ENCODE measurements at regions not wholly inside any gene's neighbourhood (a gene's known extent, or its start where the extent isn't known, plus 50 kb on each side); places are given as distances from the start of the nearest gene placed in this dataset.
A peak's percentile ranks its signal among the peaks of the same experiment; 100 is the strongest.

- in situ Hi-C loops (cut with HindIII; ENCODE audit: low pct_ligation_motif_present, low pct_unique_long_range_greater_than_20kb, low sequenced_read_pairs) = no loop called here
- DNase-seq = no peak
These were observed 166.0 kb downstream of the KLHL28 start for GRCh38 chr14:44795725-44796124.

DNA sequence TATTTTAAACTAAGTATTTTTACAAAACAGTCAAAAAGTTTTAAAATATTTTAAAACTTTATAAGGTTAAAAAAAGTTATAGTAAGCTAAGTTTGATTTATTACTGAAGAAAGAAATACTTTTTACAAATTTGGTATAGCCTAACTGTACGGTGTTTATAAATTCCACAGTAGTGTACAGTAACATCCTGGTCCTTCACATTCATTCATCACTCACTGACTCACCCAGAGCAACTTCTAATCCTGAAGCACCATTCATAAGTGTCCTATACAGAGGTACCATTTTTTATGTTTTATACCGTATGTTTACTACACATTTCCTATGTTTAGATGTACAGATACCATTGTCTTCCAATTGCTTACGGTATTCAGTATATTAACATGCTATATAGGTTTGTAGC is 170.0 kb downstream of the KLHL28 start:
- in situ Hi-C loops (cut with HindIII; ENCODE audit: low pct_ligation_motif_present, low pct_unique_long_range_greater_than_20kb, low sequenced_read_pairs) = no loop called here
- DNase-seq = no peak

DNA sequence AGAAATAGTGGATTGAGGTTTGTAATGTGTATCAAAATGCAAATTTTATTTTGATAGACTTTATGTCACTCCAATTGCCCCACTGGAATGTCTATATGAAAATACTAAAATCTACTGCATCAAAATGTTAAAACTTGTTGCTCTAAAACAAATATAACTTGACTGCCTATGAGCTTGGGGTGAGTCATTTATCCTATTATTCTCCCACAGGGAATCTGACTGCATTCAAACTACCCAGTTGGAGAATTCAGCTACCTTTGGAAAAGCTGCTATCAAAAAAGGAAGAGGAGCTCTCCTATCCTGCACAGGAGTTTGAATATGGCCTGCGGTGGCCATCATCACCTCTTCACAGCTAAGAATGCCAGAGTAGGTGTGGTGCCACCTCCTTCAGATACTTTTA is 173.1 kb downstream of the KLHL28 start:
- in situ Hi-C loops (cut with HindIII; ENCODE audit: low pct_ligation_motif_present, low pct_unique_long_range_greater_than_20kb, low sequenced_read_pairs) = no loop called here
- no peak for DNase-seq

GRCh38 chr14:44785096-44785495 is 176.7 kb downstream of the KLHL28 start:
- no peak for DNase-seq
- in situ Hi-C loops (cut with HindIII; ENCODE audit: low pct_ligation_motif_present, low pct_unique_long_range_greater_than_20kb, low sequenced_read_pairs) = no loop called here

DNA sequence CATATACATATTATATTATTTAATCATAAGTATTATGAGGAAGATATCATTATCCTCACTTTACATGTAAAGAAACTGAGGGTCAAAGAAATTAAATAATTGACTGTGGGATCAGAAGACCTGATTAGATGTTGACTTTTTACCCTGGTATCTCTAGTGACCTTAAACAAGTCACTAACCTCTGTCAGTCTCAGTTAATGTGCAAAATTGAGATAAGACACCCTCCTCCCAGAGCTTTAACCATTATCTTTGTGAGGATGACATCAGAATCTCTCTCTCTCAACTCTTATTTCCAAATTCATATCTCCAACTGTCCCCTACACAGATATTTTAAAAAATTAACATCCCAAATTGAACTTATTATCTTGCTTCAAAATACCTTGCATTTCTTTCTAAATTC is 177.8 kb downstream of the KLHL28 start:
- in situ Hi-C loops (cut with HindIII; ENCODE audit: low pct_ligation_motif_present, low pct_unique_long_range_greater_than_20kb, low sequenced_read_pairs) = no loop called here
- DNase-seq = no peak

GRCh38 chr14:44782775-44783238 is 178.9 kb downstream of the KLHL28 start:
- peak; percentile 66 for DNase-seq
- in situ Hi-C loops (cut with HindIII; ENCODE audit: low pct_ligation_motif_present, low pct_unique_long_range_greater_than_20kb, low sequenced_read_pairs) = no loop called here

GRCh38 chr14:44780989-44781388 is 180.8 kb downstream of the KLHL28 start:
- DNase-seq = no peak
- in situ Hi-C loops (cut with HindIII; ENCODE audit: low pct_ligation_motif_present, low pct_unique_long_range_greater_than_20kb, low sequenced_read_pairs) = no loop called here

DNA sequence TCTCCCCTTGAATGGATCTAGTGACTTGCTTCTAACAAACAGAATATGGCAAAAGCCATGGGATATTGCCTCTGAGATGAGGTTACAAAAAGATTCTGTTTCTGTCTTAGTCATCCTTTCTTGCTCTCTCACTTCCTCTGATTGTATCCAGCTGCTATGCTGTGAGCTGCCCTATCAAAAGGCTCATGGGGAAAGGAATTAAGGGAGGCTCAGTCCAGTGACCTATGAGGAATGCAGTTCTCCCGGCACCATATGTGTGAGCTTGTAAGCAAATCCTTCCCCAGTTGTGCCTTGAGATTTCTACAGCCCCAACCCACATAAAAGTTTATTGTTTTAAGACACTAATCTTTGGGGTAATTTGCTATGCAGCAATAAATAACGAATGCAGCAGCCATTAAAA is 183.1 kb downstream of the KLHL28 start:
- in situ Hi-C loops (cut with HindIII; ENCODE audit: low pct_ligation_motif_present, low pct_unique_long_range_greater_than_20kb, low sequenced_read_pairs) = no loop called here
- peak; percentile 17 for DNase-seq

GRCh38 chr14:44777584-44777983 is 184.2 kb downstream of the KLHL28 start:
- in situ Hi-C loops (cut with HindIII; ENCODE audit: low pct_ligation_motif_present, low pct_unique_long_range_greater_than_20kb, low sequenced_read_pairs) = no loop called here
- no peak for DNase-seq

DNA sequence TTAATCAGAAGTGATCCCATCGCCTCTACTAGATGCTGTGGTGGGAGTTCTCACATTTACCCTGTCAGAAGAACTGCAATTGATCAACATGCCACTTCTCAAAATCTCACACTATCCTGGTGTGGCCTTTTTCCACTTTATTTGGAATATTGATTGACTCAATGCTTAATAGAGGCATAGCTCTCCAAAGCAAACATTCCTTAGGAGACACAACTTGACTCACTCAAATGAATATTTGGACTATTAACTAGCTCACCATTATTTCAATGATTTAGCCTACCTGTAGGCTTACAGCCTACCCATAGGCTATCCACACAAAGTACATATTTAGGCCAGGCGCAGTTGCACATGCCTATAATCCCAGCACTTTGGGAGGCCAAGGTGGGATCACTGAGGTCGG is 186.5 kb downstream of the KLHL28 start:
- DNase-seq = no peak
- in situ Hi-C loops (cut with HindIII; ENCODE audit: low pct_ligation_motif_present, low pct_unique_long_range_greater_than_20kb, low sequenced_read_pairs) = no loop called here

DNA sequence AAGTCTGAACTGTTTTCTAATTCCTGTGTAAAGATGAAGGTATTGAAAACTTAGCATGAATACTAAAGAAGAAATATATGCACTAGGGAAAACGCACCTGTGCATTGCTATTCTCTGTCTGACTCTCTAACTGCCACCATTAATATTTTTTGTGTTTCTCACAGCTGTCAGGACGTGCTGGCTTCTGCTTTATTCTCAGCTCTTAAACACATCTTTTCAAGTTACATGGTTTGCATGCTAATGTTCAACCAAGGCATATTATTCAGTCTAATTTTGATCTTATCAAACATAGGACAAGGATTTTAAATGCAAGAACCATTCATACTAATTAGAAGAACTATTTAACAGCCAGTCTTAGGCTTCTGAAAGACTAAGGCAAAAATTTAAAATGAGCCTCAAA is 187.4 kb downstream of the KLHL28 start:
- DNase-seq = no peak
- in situ Hi-C loops (cut with HindIII; ENCODE audit: low pct_ligation_motif_present, low pct_unique_long_range_greater_than_20kb, low sequenced_read_pairs) = no loop called here

GRCh38 chr14:44771496-44771895 is 190.3 kb downstream of the KLHL28 start:
- DNase-seq = no peak
- in situ Hi-C loops (cut with HindIII; ENCODE audit: low pct_ligation_motif_present, low pct_unique_long_range_greater_than_20kb, low sequenced_read_pairs) = no loop called here

- in situ Hi-C loops (cut with HindIII; ENCODE audit: low pct_ligation_motif_present, low pct_unique_long_range_greater_than_20kb, low sequenced_read_pairs) = no loop called here
- DNase-seq = no peak
These were observed 191.5 kb downstream of the KLHL28 start for GRCh38 chr14:44770201-44770600.

GRCh38 chr14:44768935-44769334 is 192.8 kb downstream of the KLHL28 start:
- DNase-seq = no peak
- in situ Hi-C loops (cut with HindIII; ENCODE audit: low pct_ligation_motif_present, low pct_unique_long_range_greater_than_20kb, low sequenced_read_pairs) = no loop called here

GRCh38 chr14:44767646-44768173 is 194.0 kb downstream of the KLHL28 start:
- in situ Hi-C loops (cut with HindIII; ENCODE audit: low pct_ligation_motif_present, low pct_unique_long_range_greater_than_20kb, low sequenced_read_pairs) = no loop called here
- DNase-seq = no peak

GRCh38 chr14:44766285-44766684 is 195.5 kb downstream of the KLHL28 start:
- in situ Hi-C loops (cut with HindIII; ENCODE audit: low pct_ligation_motif_present, low pct_unique_long_range_greater_than_20kb, low sequenced_read_pairs) = no loop called here
- no peak for DNase-seq

GRCh38 chr14:44763356-44763755 is 198.4 kb downstream of the KLHL28 start:
- in situ Hi-C loops (cut with HindIII; ENCODE audit: low pct_ligation_motif_present, low pct_unique_long_range_greater_than_20kb, low sequenced_read_pairs) = no loop called here
- DNase-seq = no peak

- in situ Hi-C loops (cut with HindIII; ENCODE audit: low pct_ligation_motif_present, low pct_unique_long_range_greater_than_20kb, low sequenced_read_pairs) = no loop called here
- no peak for DNase-seq
These were observed 202.5 kb downstream of the KLHL28 start for GRCh38 chr14:44759277-44759676.

DNA sequence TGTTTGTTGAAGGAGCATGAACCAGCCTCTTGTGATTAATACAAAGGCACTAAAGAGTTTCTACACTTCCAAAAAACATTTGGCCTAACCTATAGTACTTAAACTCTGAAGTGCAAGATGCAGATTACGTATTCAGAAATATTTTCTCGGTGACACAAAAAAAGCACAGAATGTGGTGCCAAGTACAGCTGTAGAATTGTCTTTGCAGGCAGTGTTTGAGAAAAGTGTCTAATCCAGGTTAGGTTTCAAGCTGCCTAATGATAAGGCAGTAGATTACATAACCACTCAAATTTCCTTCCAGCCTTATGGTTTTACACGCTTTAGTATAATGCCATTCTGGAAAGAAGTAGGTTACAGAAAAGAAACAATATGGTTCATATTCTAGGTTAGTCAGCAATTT is 205.2 kb downstream of the KLHL28 start:
- DNase-seq = no peak
- in situ Hi-C loops (cut with HindIII; ENCODE audit: low pct_ligation_motif_present, low pct_unique_long_range_greater_than_20kb, low sequenced_read_pairs) = no loop called here

- in situ Hi-C loops (cut with HindIII; ENCODE audit: low pct_ligation_motif_present, low pct_unique_long_range_greater_than_20kb, low sequenced_read_pairs) = no loop called here
- no peak for DNase-seq
These were observed 216.4 kb downstream of the KLHL28 start for GRCh38 chr14:44745371-44745770.

DNA sequence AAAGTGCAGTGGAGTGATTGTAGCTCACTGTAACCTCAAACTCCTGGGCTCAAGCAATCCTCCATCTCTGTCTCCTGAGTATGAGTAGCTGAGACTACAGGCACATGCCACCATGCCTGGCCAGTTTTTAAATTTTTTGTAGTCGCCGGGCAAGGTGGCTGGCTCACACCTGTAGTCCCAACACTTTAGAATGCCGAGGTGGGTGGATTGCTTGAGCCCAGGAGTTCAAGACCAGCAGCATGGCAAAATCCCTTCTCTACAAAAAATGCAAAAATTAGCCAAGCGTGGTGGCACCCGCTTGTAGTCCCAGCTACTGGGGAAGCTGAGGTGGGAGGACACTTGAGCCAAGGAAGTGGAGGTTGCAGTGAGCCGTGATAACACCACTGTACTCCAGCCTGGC is 219.5 kb downstream of the KLHL28 start:
- DNase-seq = no peak
- in situ Hi-C loops (cut with HindIII; ENCODE audit: low pct_ligation_motif_present, low pct_unique_long_range_greater_than_20kb, low sequenced_read_pairs) = no loop called here
